ENCODE measurements at regions not wholly inside any gene's neighbourhood (a gene's known extent, or its start where the extent isn't known, plus 50 kb on each side); places are given as distances from the start of the nearest gene placed in this dataset.

- no peak for DNase-seq (ENCODE audit: low spot score)
Observed at GRCh38 chr9:118734696-118735095, 634.5 kb downstream of the BRINP1 start.

DNA sequence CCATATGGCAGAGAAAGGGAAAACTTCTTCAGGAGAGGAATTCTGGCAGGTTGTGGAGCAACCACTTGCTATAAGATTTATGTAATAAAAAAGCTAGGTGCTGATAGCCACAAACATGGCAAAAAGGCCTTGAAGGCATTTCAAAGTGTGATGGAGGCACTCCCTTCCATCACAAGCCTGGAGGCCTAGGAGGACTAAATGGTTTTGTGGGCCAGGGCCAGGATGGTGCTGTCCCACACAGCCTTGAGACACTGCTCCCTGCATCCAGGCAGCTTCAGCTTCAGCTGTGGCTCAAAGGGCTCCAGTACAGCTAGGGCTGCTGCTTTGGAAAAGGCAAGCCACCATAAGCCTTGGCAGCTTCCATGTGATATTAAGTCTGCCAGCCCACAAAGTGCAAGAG is 632.8 kb downstream of the BRINP1 start:
- no peak for DNase-seq (ENCODE audit: low spot score)

GRCh38 chr9:118751077-118751847 is 618.0 kb downstream of the BRINP1 start:
- no peak for DNase-seq (ENCODE audit: low spot score)

DNA sequence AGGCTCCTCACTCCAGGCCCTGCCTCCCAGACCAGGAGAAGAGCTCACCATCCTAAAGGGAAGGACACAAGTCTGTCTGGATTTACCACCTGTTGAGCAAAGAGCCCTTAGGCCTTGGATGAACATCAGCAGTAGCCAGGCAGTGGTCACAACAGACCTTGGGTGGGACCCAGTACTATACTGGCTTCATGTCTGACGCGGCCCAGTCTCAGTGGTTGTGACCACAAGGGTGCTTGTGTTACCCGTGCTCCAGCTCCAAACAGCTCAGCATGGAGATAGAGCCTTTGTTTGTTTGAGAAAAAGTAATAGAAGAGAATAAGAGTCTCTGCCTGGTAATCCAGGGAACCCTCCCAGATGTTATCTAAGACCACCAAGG is 617.4 kb downstream of the BRINP1 start:
- no peak for DNase-seq (ENCODE audit: low spot score)

- no peak for DNase-seq (ENCODE audit: low spot score)
Observed at GRCh38 chr9:118761016-118761790, 608.0 kb downstream of the BRINP1 start.

- DNase-seq (ENCODE audit: low spot score), result no peak
Observed at GRCh38 chr9:118767571-118767970, 601.7 kb downstream of the BRINP1 start.

GRCh38 chr9:118782790-118783463 is 586.3 kb downstream of the BRINP1 start:
- no peak for DNase-seq (ENCODE audit: low spot score)

DNA sequence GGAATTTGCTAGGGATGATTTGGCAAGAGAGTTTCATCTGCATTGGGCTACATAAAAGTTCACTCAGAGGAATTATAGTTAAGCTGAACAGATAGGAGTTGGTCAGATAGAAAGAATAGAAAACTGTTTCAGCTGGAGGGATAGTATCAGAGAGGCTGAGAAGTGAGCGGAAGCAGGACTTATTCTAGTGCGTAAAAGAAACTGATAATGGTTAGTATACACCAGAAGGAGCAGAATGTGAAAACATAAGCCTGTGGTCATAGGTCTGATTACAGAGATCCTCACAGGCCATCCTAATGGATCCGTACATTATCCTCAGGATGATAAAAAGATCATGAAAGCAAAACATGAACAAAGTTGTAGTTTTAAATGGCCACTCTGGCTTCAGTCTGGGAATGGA is 585.2 kb downstream of the BRINP1 start:
- DNase-seq (ENCODE audit: low spot score), result peak; percentile 73

GRCh38 chr9:118785456-118785855 is 583.8 kb downstream of the BRINP1 start:
- no peak for DNase-seq (ENCODE audit: low spot score)

DNA sequence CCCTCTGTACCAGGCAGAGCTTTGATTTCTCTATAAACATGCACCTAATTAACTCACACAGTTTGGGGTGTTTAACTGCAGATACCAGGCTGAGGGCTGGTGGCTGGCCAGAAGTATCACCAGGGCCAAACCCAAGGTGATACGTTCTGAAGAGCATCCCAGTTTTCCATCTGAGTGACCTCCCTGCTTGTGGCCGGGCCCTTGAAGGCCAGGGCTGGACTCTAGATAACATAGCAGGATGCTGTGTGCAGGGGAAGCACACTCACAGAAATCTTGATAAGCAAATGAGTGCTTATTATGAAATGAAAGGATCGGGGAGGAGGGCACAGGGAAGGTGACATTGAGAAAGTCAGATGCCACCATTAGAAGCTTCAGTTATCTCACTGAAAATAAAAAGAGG is 582.4 kb downstream of the BRINP1 start:
- DNase-seq (ENCODE audit: low spot score), result no peak

DNA sequence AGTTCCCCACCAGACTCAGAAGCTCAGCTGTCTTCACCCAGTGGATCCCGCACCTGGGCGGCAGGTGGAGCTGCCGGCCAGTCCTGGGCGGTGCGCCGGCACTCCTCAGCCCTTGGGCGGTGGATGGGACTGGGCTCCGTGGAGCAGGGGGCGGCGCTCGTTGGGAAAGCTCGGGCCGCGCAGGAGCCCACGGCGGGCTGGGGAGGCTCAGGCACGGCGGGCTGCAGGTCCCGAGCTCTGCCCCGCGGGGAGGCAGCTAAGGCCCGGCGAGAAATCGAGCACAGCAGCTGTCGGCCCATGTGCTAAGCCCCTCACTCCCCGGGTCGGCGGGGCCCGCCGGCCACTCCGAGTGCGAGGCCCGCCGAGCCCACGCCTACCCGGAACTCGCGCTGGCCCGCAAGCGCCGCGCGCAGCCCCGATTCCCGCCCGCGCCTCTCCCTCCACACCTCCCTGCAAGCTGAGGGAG is 560.0 kb downstream of the BRINP1 start:
- DNase-seq (ENCODE audit: low spot score), result no peak

GRCh38 chr9:118829334-118829733 is 539.9 kb downstream of the BRINP1 start:
- DNase-seq (ENCODE audit: low spot score), result peak; percentile 10

DNA sequence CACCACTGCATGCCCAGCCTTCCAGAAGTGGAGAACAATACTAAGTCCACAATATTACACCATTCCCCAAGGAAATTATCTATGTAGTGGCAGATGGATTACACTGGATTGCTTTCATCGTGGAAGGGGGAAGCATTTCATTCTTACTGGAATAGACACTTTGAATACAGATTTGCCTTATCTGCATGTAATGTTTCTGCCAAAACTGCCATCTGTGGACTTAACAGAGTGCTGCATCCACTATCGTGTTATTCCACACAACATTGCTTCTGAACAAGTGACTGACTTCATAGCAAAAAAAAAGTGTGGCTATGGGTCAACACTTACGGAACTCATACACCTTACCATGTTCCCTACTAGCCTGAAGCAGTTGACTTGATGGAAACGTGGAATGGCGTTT is 536.9 kb downstream of the BRINP1 start:
- DNase-seq (ENCODE audit: low spot score), result no peak

DNA sequence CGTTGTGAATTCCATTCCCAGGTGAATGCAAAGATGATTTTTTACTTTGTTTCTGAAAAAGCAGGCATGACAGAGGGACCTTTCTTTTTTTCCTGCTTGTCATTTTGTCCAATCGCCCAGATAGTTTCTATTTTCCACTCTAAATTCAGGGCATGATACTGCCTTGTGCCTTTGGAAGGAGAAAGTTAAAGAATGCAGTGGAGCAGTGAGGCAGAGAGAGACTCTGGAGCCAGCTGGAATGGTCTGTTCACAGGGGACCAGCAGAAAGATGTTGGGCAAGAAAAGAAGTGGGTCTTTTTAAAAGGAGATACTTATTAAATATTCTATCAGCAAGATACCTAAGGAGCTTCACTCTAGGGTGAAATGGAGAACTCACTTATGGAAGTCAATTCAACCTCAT is 532.3 kb downstream of the BRINP1 start:
- DNase-seq (ENCODE audit: low spot score), result no peak

GRCh38 chr9:118871531-118871930 is 497.7 kb downstream of the BRINP1 start:
- no peak for DNase-seq (ENCODE audit: low spot score)

DNA sequence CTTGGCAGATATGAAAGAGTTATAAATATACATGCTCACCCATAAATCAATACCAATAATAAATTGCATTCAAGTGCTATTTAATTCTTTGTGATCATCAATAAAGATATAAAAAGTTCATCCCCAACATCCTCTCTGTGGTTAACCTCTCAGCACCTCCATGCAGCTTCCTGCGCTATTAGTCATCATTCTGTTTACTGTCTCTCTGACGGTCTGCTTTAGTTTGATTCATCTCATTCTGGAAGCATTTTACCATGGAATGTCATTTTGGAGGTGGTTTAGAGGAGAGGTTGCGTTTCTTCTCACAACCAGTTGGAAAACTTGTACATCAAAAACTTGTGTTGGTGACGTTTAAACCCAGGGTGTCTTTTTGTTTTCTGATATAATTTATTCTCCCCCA is 486.6 kb downstream of the BRINP1 start:
- no peak for DNase-seq (ENCODE audit: low spot score)

DNA sequence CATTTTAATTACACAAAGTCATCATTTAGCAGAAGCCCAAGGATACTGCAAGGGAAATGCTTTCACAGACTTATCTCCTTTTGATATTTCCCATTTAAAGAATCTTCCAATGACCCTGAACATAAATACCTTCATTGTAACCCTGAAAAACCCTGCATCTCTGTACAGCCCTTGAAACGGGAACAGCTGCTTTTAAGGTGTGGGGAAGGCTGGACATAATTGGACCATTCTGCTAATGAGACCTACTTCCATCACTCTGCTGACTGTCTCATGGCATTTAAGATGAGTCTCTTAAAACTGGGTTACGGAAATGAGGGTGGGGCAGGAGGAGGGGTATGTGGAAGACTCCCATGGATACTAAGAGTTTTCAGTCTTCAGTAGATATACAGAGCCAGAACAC is 485.8 kb downstream of the BRINP1 start:
- no peak for DNase-seq (ENCODE audit: low spot score)

DNA sequence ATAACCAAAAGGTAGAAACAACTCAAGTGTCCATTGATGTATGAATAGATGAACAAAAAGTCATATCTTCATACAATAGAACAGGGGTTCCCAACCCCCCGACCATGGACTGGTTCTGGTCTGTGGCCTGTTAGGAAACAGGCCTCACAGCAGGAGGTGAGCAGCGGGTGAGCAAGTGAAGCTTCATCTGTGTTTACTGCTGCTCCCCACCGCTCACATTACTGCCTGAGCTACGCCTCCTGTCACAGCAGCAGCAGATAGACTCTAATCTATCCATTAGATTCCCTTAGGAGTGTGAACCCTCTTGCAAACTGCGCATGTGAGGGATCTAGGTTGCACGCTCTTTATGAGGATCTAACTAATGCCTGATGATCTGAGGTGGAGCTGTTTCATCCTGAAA is 478.0 kb downstream of the BRINP1 start:
- DNase-seq (ENCODE audit: low spot score), result no peak

DNA sequence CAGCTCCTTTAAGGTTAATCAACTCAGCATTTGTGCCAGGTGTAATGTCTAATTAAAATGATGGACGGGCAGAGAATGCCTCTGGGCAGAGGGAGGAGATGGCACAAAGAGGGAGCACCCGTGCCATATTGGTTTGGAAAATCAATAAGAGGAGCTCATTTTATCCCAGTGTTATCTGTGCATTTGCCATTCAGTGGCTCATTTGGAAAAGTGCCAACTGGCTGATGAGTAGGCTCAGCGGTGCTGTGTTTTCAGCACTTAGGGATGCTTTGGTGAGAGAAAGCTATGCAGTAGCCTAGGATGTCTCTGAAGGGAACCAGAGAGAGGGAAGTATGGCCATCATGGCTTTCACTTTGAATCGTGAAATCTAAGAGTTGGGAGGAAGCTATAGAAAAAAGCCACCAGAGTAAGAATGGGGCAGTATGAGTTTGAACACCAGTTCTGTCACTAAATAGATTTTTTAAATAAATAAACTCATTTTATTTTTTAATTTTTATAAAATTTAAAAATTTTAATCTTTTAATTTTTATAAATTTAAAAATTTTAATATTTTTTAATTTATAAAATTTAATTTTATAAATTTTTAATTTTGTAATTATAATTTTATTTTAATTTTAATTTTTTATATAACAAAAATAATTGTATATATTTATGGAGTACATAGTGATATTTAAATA is 472.8 kb downstream of the BRINP1 start:
- DNase-seq (ENCODE audit: low spot score), result no peak

- DNase-seq (ENCODE audit: low spot score), result no peak
Observed at GRCh38 chr9:118918180-118918579, 451.1 kb downstream of the BRINP1 start.

DNA sequence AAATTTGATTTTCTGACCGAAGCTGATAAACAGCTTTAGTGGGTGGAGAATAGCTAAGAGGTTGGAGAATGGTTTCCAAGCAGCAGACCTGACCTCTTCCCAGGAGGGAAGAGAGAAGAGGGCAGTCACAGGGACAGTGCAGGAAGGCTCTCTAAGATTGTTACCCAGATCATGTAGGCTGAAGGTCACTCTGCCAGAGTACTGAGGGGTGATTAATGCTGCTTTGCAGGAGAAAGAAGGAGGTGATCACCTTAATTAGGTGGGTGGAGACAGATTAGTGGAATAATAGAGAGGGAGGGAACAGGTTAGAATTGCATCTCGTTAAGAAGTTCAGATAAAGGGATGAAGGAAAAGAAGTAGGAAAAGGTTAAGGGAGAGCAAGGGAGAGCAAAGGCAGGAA is 440.5 kb downstream of the BRINP1 start:
- no peak for DNase-seq (ENCODE audit: low spot score)

DNA sequence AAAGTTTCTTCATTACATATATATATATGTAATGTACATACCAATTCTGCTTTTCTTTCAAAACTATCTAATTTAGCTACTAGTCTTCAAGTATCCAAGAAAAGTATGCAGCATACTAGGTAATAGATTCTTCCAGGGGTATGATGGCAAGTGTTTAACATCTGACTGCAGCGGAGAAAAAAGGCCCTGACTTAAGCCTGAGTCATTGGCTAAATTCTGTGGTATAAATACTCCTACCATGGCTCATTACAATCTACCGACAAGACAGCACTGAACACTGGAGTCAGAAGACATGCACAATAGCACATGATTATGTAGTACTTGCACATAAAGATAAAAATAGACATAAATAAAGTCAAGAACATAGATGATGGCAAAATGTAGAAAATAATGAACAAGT is 439.9 kb downstream of the BRINP1 start:
- no peak for DNase-seq (ENCODE audit: low spot score)

Measured in umbilical cord (tissue), 1 donor.